Ectodermal cell (in vitro differentiated cells): ENCODE measurements at regions not wholly inside any gene's neighbourhood (a gene's known extent, or its start where the extent isn't known, plus 50 kb on each side); places are given as distances from the start of the nearest gene placed in this dataset.
"Not testable (repeated sequence)": the region's sequence is repeated elsewhere in the genome, so short reads cannot be mapped to it uniquely, and the experiment has no call there.

Source experiments
- H3K27ac ChIP-seq: 2 replicates; pipeline ENCODE4 v1.7.0; 2013; ENCODE audit warnings: mild to moderate bottlenecking, low read depth, low read length; ENCODE audit not compliant: insufficient read depth, poor library complexity, severe bottlenecking
- H3K27me3 ChIP-seq: 2 replicates; pipeline ENCODE4 v1.7.0; 2013; ENCODE audit warnings: mild to moderate bottlenecking, low read length; ENCODE audit not compliant: insufficient read depth, control insufficient read depth, poor library complexity, severe bottlenecking
- H3K36me3 ChIP-seq: one replicate; pipeline ENCODE4 v1.7.0; 2013; ENCODE audit warnings: low read length; ENCODE audit not compliant: control insufficient read depth, insufficient read depth
- H3K4me1 ChIP-seq: one replicate; pipeline ENCODE4 v1.7.0; 2013; ENCODE audit warnings: low read length; ENCODE audit not compliant: control insufficient read depth, insufficient read depth
- H3K4me3 ChIP-seq: 2 replicates; pipeline ENCODE4 v1.7.0; 2013; ENCODE audit warnings: low read depth, low read length, control low read depth; ENCODE audit not compliant: insufficient read depth
- H3K9me3 ChIP-seq: 2 replicates; pipeline ENCODE4 v1.7.0; 2013; ENCODE audit warnings: mild to moderate bottlenecking, low read length, moderate library complexity; ENCODE audit not compliant: control insufficient read depth
- WGBS, 2 experiments: methylation state at CpG; one replicate each; pipeline ENCODE4 v1.1.7; 2013; ENCODE audit warnings: missing lambda C conversion rate in 2 of 2; 5-methylcytosine and 5-hydroxymethylcytosine counted together

GRCh38 chr7:42575171-42575570 is 336.7 kb downstream of the C7orf25 start:
- H3K27me3 ChIP-seq = no peaks in the 10 kb centered on the region
- no peaks in the 10 kb centered on the region for H3K36me3 ChIP-seq
- no peaks in the 10 kb centered on the region for H3K4me1 ChIP-seq
- 92 to 93% methylated on average over 2 of the region's 2 CpGs for WGBS, 2 experiments
- no peak overlapping the region for H3K4me3 ChIP-seq
- H3K9me3 ChIP-seq = no peaks in the 10 kb centered on the region
- no peak overlapping the region for H3K27ac ChIP-seq

GRCh38 chr7:42574685-42575084 is 337.2 kb downstream of the C7orf25 start:
- Histone ChIP-seq H3K4me3 (no peak overlapping the region), H3K36me3 (no peaks in the 10 kb centered on the region), H3K27me3 (no peaks in the 10 kb centered on the region), H3K4me1 (no peaks in the 10 kb centered on the region), H3K27ac (no peak overlapping the region), H3K9me3 (no peaks in the 10 kb centered on the region)
- WGBS, 2 experiments = 86% methylated on average over 3 of the region's 3 CpGs

GRCh38 chr7:42573881-42574672 is 337.1 kb upstream of the GLI3 start:
- Histone ChIP-seq H3K27ac (no peak overlapping the region), H3K27me3 (no peaks in the 10 kb centered on the region), H3K4me3 (no peak overlapping the region), H3K4me1 (no peaks in the 10 kb centered on the region), H3K9me3 (no peaks in the 10 kb centered on the region), H3K36me3 (no peaks in the 10 kb centered on the region)
- WGBS, 2 experiments = 94 to 95% methylated on average over 7 of the region's 7 CpGs

GRCh38 chr7:42572561-42572960 is 335.6 kb upstream of the GLI3 start:
- no peak overlapping the region for H3K4me3 ChIP-seq
- H3K4me1 ChIP-seq = no peaks in the 10 kb centered on the region
- H3K27me3 ChIP-seq = no peaks in the 10 kb centered on the region
- no peaks in the 10 kb centered on the region for H3K36me3 ChIP-seq
- H3K9me3 ChIP-seq = no peaks in the 10 kb centered on the region
- WGBS, 2 experiments = 100% methylated on average over 1 of the region's 1 CpG
- H3K27ac ChIP-seq = no peak overlapping the region

GRCh38 chr7:42572056-42572455 is 335.0 kb upstream of the GLI3 start:
- H3K4me3 ChIP-seq = no peak overlapping the region
- 91 to 93% methylated on average over 8 of the region's 8 CpGs for WGBS, 2 experiments
- H3K36me3 ChIP-seq = no peaks in the 10 kb centered on the region
- no peaks in the 10 kb centered on the region for H3K27me3 ChIP-seq
- no peaks in the 10 kb centered on the region for H3K9me3 ChIP-seq
- no peaks in the 10 kb centered on the region for H3K4me1 ChIP-seq
- H3K27ac ChIP-seq = no peak overlapping the region

GRCh38 chr7:42570944-42571343 is 333.9 kb upstream of the GLI3 start:
- Histone ChIP-seq H3K4me3 (no peak overlapping the region), H3K27ac (no peak overlapping the region), H3K9me3 (no peaks in the 10 kb centered on the region), H3K36me3 (no peaks in the 10 kb centered on the region), H3K4me1 (no peaks in the 10 kb centered on the region), H3K27me3 (no peaks in the 10 kb centered on the region)
- WGBS, 2 experiments = 100% methylated on average over 1 of the region's 2 CpGs; no CpG with 5 or more reads in 1 of the 2 experiments

GRCh38 chr7:42567051-42567450 is 330.0 kb upstream of the GLI3 start:
- Histone ChIP-seq H3K4me3 (no peak overlapping the region), H3K4me1 (no peaks in the 10 kb centered on the region), H3K9me3 (no peaks in the 10 kb centered on the region), H3K36me3 (no peaks in the 10 kb centered on the region), H3K27ac (no peak overlapping the region), H3K27me3 (no peaks in the 10 kb centered on the region)
- 62 to 74% methylated on average over 3 to 4 of the region's 4 CpGs for WGBS, 2 experiments

GRCh38 chr7:42561797-42562196 is 324.8 kb upstream of the GLI3 start:
- no peaks in the 10 kb centered on the region for H3K36me3 ChIP-seq
- no peaks in the 10 kb centered on the region for H3K9me3 ChIP-seq
- H3K4me3 ChIP-seq = no peak overlapping the region
- 95 to 96% methylated on average over 1 of the region's 1 CpG for WGBS, 2 experiments
- no peaks in the 10 kb centered on the region for H3K4me1 ChIP-seq
- no peaks in the 10 kb centered on the region for H3K27me3 ChIP-seq
- H3K27ac ChIP-seq = no peak overlapping the region

GRCh38 chr7:42560866-42561265 is 323.9 kb upstream of the GLI3 start:
- no peaks in the 10 kb centered on the region for H3K36me3 ChIP-seq
- H3K27me3 ChIP-seq = no peaks in the 10 kb centered on the region
- no peaks in the 10 kb centered on the region for H3K9me3 ChIP-seq
- no peak overlapping the region for H3K27ac ChIP-seq
- WGBS, 2 experiments = 90 to 91% methylated on average over 2 of the region's 2 CpGs
- no peaks in the 10 kb centered on the region for H3K4me1 ChIP-seq
- H3K4me3 ChIP-seq = no peak overlapping the region

GRCh38 chr7:42554932-42555331 is 317.9 kb upstream of the GLI3 start:
- 96 to 99% methylated on average over 1 to 2 of the region's 2 CpGs for WGBS, 2 experiments
- H3K9me3 ChIP-seq, H3K4me3 ChIP-seq: not testable (repeated sequence)

GRCh38 chr7:42552227-42552626 is 315.2 kb upstream of the GLI3 start:
- no peaks in the 10 kb centered on the region for H3K4me1 ChIP-seq
- peaks cover 3% of the 10 kb centered on the region for H3K36me3 ChIP-seq
- H3K27me3 ChIP-seq = no peaks in the 10 kb centered on the region
- H3K9me3 ChIP-seq = no peaks in the 10 kb centered on the region
- H3K4me3 ChIP-seq = no peak overlapping the region
- no peak overlapping the region for H3K27ac ChIP-seq

More at GRCh38 chr7:42554932-42555331, 317.9 kb upstream of the GLI3 start:
- not testable (repeated sequence) for H3K27me3 ChIP-seq, H3K27ac ChIP-seq, H3K4me1 ChIP-seq, H3K36me3 ChIP-seq
